Testis (tissue), 2 donors: ENCODE measurements at regions not wholly inside any gene's neighbourhood (a gene's known extent, or its start where the extent isn't known, plus 50 kb on each side); places are given as distances from the start of the nearest gene placed in this dataset.

Experiments
- CTCF ChIP-seq, 3 experiments: fragments of 450-650 bp in 2 of 3; fragments of 200-600 bp in 1 of 3; sonication (generic) in 1 of 3; IDR thresholded peaks; one replicate each; pipeline ENCODE4 v1.5.1; 2016 to 2019; ENCODE audit warnings: antibody characterized with exemption in 3 of 3, mild to moderate bottlenecking in 2 of 3, moderate library complexity in 1 of 3
- POLR2A ChIP-seq: fragments of 450-650 bp; IDR thresholded peaks from one replicate; pipeline ENCODE4 v1.6.1; 2017; ENCODE audit warnings: antibody characterized with exemption, mild to moderate bottlenecking, moderate library complexity

- no peak for TF ChIP-seq CTCF (IDR thresholded peaks at IDR 0.05)
- no peak for TF ChIP-seq POLR2A
Observed at GRCh38 chr15:35987056-35987455, 441.1 kb upstream of the DPH6 start.
